ENCODE measurements at regions not wholly inside any gene's neighbourhood (a gene's known extent, or its start where the extent isn't known, plus 50 kb on each side); places are given as distances from the start of the nearest gene placed in this dataset.

- DNase-seq (ENCODE audit: low spot score), result no peak
- no peak for TF ChIP-seq CTCF (IDR thresholded peaks at IDR 0.05; ENCODE audit: unreplicated experiment)
- peaks cover 4% of the 10 kb centered on the region for H3K4me1 Mint-ChIP-seq (ENCODE audit: unreplicated experiment)
- no peaks in the 10 kb centered on the region for H3K36me3 Mint-ChIP-seq (ENCODE audit: low read depth, unreplicated experiment)
- no peak overlapping the region for H3K4me3 Mint-ChIP-seq (ENCODE audit: unreplicated experiment)
- H3K27me3 Mint-ChIP-seq (ENCODE audit: unreplicated experiment), result no peaks in the 10 kb centered on the region
- no peak overlapping the region for H3K27ac Mint-ChIP-seq (ENCODE audit: unreplicated experiment)
- H3K9me3 Mint-ChIP-seq (ENCODE audit: unreplicated experiment), result no peaks in the 10 kb centered on the region
Measured at GRCh38 chr16:80189476-80190175, 351.2 kb upstream of the DYNLRB2 start.

- TF ChIP-seq CTCF (IDR thresholded peaks at IDR 0.05; ENCODE audit: unreplicated experiment), result no peak
- DNase-seq (ENCODE audit: low spot score), result no peak
- no peaks in the 10 kb centered on the region for H3K27me3 Mint-ChIP-seq (ENCODE audit: unreplicated experiment)
- no peaks in the 10 kb centered on the region for H3K36me3 Mint-ChIP-seq (ENCODE audit: low read depth, unreplicated experiment)
- no peak overlapping the region for H3K27ac Mint-ChIP-seq (ENCODE audit: unreplicated experiment)
- H3K4me3 Mint-ChIP-seq (ENCODE audit: unreplicated experiment), result no peak overlapping the region
- H3K4me1 Mint-ChIP-seq (ENCODE audit: unreplicated experiment), result no peaks in the 10 kb centered on the region
- no peaks in the 10 kb centered on the region for H3K9me3 Mint-ChIP-seq (ENCODE audit: unreplicated experiment)
Measured at GRCh38 chr16:80176114-80176513, 364.7 kb upstream of the DYNLRB2 start.

- Mint-ChIP-seq H3K4me3 (ENCODE audit: unreplicated experiment) (no peak overlapping the region), H3K36me3 (ENCODE audit: low read depth, unreplicated experiment) (no peaks in the 10 kb centered on the region), H3K27me3 (ENCODE audit: unreplicated experiment) (no peaks in the 10 kb centered on the region), H3K9me3 (ENCODE audit: unreplicated experiment) (no peaks in the 10 kb centered on the region), H3K4me1 (ENCODE audit: unreplicated experiment) (no peaks in the 10 kb centered on the region), H3K27ac (ENCODE audit: unreplicated experiment) (no peak overlapping the region)
- DNase-seq (ENCODE audit: low spot score), result no peak
- TF ChIP-seq CTCF (IDR thresholded peaks at IDR 0.05; ENCODE audit: unreplicated experiment), result no peak
Measured at GRCh38 chr16:80175011-80175410, 365.8 kb upstream of the DYNLRB2 start.

- no peak overlapping the region for H3K4me3 Mint-ChIP-seq (ENCODE audit: unreplicated experiment)
- H3K36me3 Mint-ChIP-seq (ENCODE audit: low read depth, unreplicated experiment), result no peaks in the 10 kb centered on the region
- no peaks in the 10 kb centered on the region for H3K9me3 Mint-ChIP-seq (ENCODE audit: unreplicated experiment)
- no peaks in the 10 kb centered on the region for H3K4me1 Mint-ChIP-seq (ENCODE audit: unreplicated experiment)
- no peak for TF ChIP-seq CTCF (IDR thresholded peaks at IDR 0.05; ENCODE audit: unreplicated experiment)
- H3K27me3 Mint-ChIP-seq (ENCODE audit: unreplicated experiment), result no peaks in the 10 kb centered on the region
- H3K27ac Mint-ChIP-seq (ENCODE audit: unreplicated experiment), result no peak overlapping the region
- no peak for DNase-seq (ENCODE audit: low spot score)
Measured at GRCh38 chr16:80174416-80174815, 366.4 kb upstream of the DYNLRB2 start.

- no peaks in the 10 kb centered on the region for H3K27me3 Mint-ChIP-seq (ENCODE audit: unreplicated experiment)
- H3K4me3 Mint-ChIP-seq (ENCODE audit: unreplicated experiment), result no peak overlapping the region
- no peaks in the 10 kb centered on the region for H3K9me3 Mint-ChIP-seq (ENCODE audit: unreplicated experiment)
- no peak for TF ChIP-seq CTCF (IDR thresholded peaks at IDR 0.05; ENCODE audit: unreplicated experiment)
- no peaks in the 10 kb centered on the region for H3K4me1 Mint-ChIP-seq (ENCODE audit: unreplicated experiment)
- no peaks in the 10 kb centered on the region for H3K36me3 Mint-ChIP-seq (ENCODE audit: low read depth, unreplicated experiment)
- no peak overlapping the region for H3K27ac Mint-ChIP-seq (ENCODE audit: unreplicated experiment)
- no peak for DNase-seq (ENCODE audit: low spot score)
Measured at GRCh38 chr16:80171746-80172145, 369.0 kb upstream of the DYNLRB2 start.

All from endothelial cell (in vitro differentiated cells).